Astrocyte of the spinal cord (primary cell): ENCODE measurements at regions not wholly inside any gene's neighbourhood (a gene's known extent, or its start where the extent isn't known, plus 50 kb on each side); places are given as distances from the start of the nearest gene placed in this dataset.
"Not testable (repeated sequence)": the region's sequence is repeated elsewhere in the genome, so short reads cannot be mapped to it uniquely, and the experiment has no call there.

Experiments
- DNase-seq: peaks from one replicate; pipeline ENCODE4 v3.0.0; 2011; ENCODE audit warnings: low read depth, low spot score
- H3K4me3 ChIP-seq: 2 replicates; pipeline ENCODE4 v1.5.1; 2011; ENCODE audit warnings: low read depth, mild to moderate bottlenecking, low read length, moderate library complexity
- in situ Hi-C: cut with HindIII; loops from 2 replicates; pipeline ENCODE4 v1.10.0; 2017; ENCODE audit warnings: low sequenced_read_pairs
- TF ChIP-seq, protein P1 (sequence below): IDR thresholded peaks from 2 replicates; pipeline ENCODE4 v1.5.1; 2012; ENCODE audit warnings: low read depth, mild to moderate bottlenecking, low read length, inconsistent platforms

DNA sequence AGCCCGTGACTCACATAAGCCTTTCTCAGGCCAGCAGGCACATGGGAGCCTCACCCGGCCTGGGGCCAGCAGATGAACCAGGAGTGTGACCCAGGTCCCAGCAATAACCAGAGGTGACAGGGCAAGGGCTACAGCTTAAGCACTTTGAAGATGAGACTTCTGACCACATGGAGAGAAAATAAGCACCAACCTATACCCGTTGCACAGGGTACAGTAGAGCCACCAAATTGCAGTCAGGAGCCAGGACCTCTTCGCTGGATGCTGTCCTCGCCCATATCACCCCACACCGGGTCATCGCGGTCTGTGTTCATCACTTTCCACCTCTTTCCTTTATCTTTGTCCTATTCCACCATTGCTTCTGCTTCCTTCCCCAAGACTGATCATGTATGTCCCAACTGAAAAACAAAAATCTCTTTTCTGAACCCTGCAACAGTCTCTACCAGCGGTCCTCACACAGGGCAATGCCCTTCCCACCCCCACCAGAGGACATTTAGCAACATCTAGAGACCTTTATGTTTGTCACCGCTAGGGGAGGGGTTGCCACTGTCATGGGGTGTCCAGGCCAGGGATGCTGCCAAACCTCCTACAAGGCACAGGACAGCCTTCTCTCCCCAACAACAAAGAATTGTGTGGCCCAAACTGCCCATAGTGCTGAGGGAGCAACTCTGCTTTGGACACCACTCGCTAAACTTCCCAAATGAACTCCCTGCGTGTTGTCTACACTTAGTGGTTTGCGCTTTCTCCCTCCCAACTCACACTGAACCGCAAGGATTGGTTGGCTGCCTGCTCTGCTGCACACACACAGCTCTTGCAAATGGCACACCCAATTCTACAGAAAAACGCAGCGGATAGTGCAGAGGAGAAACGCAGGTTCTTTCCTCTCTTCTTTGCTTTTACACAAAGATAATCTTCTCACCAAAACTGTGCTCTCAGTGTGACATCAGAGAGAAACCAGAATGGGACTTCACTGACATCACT is 219.4 kb upstream of the FRG1 start:
- DNase-seq, in situ Hi-C loops: not testable (repeated sequence)
- peak overlapping the region; percentile 34 for H3K4me3 ChIP-seq

DNA sequence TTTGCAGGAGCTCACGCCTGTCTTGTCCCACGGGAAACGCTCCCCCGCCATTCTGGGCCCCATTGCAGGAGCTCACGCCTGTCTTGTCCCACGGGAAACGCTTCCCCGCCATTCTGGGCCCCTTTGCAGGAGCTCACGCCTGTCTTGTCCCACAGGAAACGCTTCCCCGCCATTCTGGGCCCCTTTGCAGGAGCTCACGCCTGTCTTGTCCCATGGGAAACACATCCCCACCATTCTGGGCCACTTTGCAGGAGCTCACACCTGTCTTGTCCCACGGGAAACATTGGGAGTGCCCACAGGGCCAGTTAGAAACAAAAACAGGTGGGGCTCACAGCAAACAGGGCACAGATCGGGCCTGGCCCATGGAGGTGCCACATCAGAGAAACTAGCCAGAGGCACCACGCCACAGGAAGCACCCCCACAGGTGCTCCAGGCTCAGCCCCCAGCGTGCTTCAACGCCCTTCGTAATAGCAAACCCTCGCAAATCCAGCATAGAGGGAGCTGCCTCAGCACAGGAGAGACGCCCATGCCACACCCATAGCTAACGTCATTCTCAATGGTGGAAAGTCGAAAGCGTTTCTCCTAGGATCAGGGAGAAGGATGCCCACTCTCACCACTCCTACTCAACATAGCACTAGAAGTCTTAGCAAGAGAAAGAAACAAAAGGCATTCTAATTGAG is 218.2 kb upstream of the FRG1 start:
- H3K4me3 ChIP-seq, result peak overlapping the region; percentile 34
- peak; percentile 79 for DNase-seq
- in situ Hi-C loops, result not testable (repeated sequence)

DNA sequence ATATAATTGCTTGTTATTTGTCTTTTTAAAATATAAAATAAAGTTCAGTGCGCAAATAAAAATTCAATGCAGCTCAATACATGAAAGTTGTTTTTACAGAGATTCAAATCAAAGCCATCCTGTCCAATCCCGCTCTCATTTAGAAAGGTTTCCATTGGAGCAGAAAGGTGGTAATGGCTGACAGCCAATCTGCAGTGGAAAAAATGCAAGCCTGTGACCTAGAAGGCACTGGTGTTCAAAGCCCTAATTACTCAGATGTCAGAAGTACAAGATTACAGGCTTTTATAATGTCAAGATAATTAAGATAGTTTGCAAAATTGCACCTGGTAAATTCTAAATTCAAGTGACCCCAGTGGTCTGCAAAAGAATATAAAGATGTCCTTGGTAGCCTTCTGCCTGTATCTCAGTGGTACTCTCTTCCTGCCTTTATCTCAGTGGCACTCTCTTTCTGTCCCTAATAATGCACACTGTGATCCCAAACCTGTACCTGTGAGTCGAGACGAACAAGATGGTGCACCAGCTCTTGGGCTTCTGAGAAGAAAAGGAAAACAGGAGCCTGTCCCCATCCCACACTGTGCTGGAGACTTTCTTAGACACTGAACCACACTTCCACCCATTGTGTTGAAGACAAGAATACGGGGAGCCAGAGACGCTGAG is 212.6 kb upstream of the FRG1 start:
- in situ Hi-C loops, H3K4me3 ChIP-seq, DNase-seq: not testable (repeated sequence)

DNA sequence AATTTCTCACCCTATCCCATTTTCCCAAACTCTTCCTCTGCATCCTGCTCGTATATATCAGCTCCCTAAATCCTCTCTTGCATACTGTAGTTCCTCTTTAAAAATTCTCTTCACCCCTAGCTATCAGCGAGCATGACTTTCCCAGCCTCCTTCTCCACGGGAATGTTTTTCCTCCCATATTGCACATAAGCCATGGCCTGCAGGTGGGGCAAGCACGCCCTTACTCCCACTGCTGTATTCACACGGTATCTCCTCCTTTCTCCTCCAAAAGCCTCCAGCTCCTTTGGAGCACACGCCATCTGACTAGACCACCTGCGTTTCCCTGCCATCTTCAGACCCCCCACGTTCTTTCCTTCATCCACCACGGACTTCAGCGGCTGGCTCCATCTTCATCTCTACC is 208.7 kb upstream of the FRG1 start:
- in situ Hi-C loops, H3K4me3 ChIP-seq, DNase-seq: not testable (repeated sequence)

DNA sequence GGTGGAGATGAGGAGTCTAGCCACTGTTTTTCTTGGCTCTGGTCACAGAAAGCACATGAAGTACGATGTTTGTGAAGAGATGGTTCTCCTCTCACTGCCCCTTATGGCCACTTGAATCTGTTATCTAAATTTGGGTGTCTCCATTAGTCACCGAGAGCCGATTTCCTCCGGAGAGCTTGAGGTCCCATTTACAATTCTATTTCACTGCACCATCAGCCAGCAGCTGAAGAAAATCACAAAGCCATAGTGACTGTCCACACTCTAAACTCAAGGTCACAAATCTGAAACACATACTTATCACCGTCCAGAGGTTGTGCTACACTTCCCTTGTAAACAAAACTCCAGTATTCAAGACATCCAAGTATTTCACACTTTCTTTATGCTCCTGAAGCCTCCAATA is 207.2 kb upstream of the FRG1 start:
- H3K4me3 ChIP-seq, in situ Hi-C loops, DNase-seq: not testable (repeated sequence)

DNA sequence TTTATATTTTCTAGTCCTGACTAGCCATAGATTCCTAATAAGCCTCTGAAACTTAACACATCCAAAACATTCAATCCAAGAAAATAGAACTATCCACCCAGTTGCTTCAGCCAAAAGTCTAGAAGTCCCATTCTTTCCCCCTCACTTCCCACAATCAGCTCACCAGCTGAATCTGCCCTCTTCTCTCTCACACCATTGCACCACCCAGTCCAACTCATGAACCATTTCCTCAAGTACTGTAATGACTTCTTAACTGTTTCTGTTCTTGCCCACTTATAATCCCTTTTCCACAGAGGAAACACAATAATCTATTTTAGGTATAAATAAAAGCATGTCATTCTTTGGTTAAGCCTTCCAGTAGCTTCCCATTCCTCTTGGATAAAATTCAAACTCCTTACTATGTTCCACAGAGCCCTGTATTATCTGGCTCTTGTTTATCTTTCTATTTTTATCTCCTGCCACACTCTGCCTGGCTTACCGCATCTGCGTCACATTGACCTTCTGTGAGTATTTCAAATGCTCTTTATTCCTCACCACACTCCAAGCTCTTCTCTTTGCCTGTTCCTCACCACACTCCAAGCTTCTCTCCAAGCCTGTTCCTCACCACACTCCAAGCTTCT is 205.9 kb upstream of the FRG1 start:
- in situ Hi-C loops, DNase-seq, H3K4me3 ChIP-seq: not testable (repeated sequence)

DNA sequence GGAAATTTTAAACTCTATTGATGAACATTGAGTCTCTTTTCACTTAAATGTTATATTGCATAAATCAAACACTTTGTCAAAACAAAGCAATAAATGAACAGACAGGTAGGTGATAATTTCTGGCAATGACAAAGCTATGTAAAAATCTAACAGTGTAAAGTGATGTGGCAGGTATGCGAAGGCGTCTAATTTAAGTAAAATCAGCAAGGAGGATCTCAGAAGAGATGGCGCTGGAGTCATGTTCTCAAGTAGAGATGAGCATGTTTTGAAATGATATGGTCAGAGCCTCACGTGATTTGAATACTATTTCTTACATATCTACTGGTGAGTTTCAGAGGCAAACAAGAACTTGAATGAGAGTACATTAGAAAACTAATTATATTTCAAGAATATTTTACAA is 204.0 kb upstream of the FRG1 start:
- in situ Hi-C loops, H3K4me3 ChIP-seq, DNase-seq: not testable (repeated sequence)

DNA sequence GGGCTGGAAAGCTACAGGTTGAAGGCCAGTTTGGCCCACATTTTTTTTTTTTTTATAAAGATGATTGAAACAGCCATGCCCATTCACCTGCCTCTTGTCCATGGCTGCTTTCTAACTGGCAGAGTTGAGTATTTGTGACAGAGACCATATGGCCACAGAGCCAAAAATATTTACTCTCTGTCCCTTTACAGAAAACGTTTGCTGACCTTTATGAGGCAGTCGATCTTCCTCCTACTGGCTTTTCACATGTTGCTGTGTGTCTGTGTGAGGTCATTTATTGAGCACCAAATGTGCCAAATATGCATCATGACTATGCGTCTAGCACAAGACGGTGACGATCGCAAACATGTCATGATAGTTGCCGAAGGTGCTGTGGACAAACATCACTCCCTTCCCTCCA is 200.6 kb upstream of the FRG1 start:
- in situ Hi-C loops, H3K4me3 ChIP-seq, DNase-seq: not testable (repeated sequence)

DNA sequence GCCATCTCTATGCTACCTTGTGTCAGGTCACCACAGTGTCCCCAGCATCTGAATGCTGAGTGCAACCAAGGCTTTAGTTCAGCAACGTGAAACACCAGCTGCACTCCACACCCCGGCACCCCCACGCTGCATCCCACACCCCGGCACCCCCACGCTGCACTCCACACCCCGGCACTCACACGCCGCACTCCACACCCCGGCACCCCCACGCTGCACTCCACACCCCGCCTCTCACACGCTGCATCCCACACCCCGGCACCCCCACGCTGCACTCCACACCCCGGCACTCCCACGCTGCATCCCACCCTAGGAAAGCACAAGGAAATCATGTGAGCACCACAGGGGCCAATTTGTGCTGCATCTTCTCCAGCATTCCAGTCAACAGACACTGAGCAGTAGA is 199.8 kb upstream of the FRG1 start:
- in situ Hi-C loops, result no loop called here
- H3K4me3 ChIP-seq, result no peak overlapping the region
- TF ChIP-seq, protein P1, sequence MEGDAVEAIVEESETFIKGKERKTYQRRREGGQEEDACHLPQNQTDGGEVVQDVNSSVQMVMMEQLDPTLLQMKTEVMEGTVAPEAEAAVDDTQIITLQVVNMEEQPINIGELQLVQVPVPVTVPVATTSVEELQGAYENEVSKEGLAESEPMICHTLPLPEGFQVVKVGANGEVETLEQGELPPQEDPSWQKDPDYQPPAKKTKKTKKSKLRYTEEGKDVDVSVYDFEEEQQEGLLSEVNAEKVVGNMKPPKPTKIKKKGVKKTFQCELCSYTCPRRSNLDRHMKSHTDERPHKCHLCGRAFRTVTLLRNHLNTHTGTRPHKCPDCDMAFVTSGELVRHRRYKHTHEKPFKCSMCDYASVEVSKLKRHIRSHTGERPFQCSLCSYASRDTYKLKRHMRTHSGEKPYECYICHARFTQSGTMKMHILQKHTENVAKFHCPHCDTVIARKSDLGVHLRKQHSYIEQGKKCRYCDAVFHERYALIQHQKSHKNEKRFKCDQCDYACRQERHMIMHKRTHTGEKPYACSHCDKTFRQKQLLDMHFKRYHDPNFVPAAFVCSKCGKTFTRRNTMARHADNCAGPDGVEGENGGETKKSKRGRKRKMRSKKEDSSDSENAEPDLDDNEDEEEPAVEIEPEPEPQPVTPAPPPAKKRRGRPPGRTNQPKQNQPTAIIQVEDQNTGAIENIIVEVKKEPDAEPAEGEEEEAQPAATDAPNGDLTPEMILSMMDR, result no peak
- DNase-seq, result no peak

DNA sequence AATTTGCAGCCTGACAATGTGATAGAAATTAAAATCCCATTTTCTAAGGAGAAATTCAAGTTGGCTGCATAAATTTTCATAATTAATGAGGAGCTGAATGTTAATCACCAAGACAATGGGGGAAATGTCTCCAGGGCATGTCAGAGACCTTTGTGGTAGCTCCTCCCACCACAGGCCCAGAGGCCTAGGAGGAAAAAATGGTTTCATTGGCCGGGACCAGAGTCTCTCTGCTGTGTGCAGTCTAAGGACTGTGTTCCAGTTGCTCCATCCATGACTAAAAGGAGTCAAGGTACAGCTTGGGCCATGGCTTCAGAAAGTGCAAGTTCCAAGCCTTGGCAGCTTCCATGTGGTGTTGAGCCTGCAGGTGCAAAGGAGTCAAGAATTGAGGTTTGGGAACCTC is 187.6 kb upstream of the FRG1 start:
- in situ Hi-C loops, DNase-seq, H3K4me3 ChIP-seq: not testable (repeated sequence)

DNA sequence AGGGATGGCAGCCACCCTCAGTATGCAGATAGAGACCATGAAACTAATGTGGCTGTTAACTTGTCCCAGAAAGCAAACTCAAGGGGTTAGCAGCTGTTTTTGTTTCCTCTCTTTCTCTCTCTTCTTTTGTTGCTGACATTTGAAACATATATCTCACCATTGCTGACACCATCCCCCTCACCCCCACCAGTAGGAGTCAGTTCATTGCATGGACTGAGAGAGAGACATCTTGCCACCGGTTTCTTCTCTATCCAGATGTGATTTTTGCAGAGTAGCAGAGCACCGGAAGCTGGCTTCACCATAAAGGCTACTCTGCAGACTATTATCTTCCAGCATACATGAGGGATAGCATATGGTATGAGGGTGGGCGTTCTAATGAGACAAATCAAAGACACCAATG is 177.1 kb upstream of the FRG1 start:
- no peak for DNase-seq
- TF ChIP-seq, protein P1, result no peak
- H3K4me3 ChIP-seq, result no peak overlapping the region
- in situ Hi-C loops, result no loop called here
